IPS DF 6.9 (cell line): ENCODE measurements at regions not wholly inside any gene's neighbourhood (a gene's known extent, or its start where the extent isn't known, plus 50 kb on each side); places are given as distances from the start of the nearest gene placed in this dataset.

Experiments used
- DNase-seq: peaks from one replicate; pipeline ENCODE4 v3.0.0-alpha.2; 2013; ENCODE audit warnings: low read depth, low spot score
- H3K27ac ChIP-seq: one replicate; pipeline ENCODE4 v1.5.1; 2013; ENCODE audit warnings: low read length, control low read depth
- H3K27me3 ChIP-seq: 2 replicates; pipeline ENCODE4 v1.6.1; 2013; ENCODE audit warnings: mild to moderate bottlenecking, low read length; ENCODE audit not compliant: control insufficient read depth, insufficient read depth
- H3K36me3 ChIP-seq: 2 replicates; pipeline ENCODE4 v1.6.1; 2013; ENCODE audit warnings: low read length; ENCODE audit not compliant: control insufficient read depth, insufficient read depth
- H3K4me1 ChIP-seq: 2 replicates; pipeline ENCODE4 v1.6.1; 2013; ENCODE audit warnings: low read length; ENCODE audit not compliant: control insufficient read depth, insufficient read depth
- H3K4me3 ChIP-seq: 2 replicates; pipeline ENCODE4 v1.5.1; 2013; ENCODE audit warnings: mild to moderate bottlenecking, low read length
- H3K9me3 ChIP-seq: 2 replicates; pipeline ENCODE4 v1.6.1; 2013; ENCODE audit warnings: low read length, inconsistent platforms; ENCODE audit not compliant: control insufficient read depth, insufficient read depth
- WGBS: extraction: QIAGEN DNeasy Blood & Tissue Kit; methylation state at CpG from one replicate; pipeline ENCODE4 v1.1.7; 2013; ENCODE audit warnings: mixed read lengths, missing lambda C conversion rate; ENCODE audit not compliant: insufficient read length, insufficient coverage; 5-methylcytosine and 5-hydroxymethylcytosine counted together

- no peak for DNase-seq
- no peaks in the 10 kb centered on the region for H3K27me3 ChIP-seq
- H3K36me3 ChIP-seq, result no peaks in the 10 kb centered on the region
- no peaks in the 10 kb centered on the region for H3K9me3 ChIP-seq
- no CpG with 5 or more reads among the region's 44 CpGs for WGBS
- H3K4me1 ChIP-seq, result peaks cover 10% of the 10 kb centered on the region
- H3K4me3 ChIP-seq, result peak overlapping the region; percentile 30; the same call in 1 of the 2 replicates
- no peak overlapping the region for H3K27ac ChIP-seq
Measured at GRCh38 chr7:378551-379455, 88.8 kb downstream of the FOXL3 start.

- Histone ChIP-seq H3K9me3 (no peaks in the 10 kb centered on the region), H3K27ac (no peak overlapping the region), H3K4me3 (peak overlapping the region; percentile 30; the same call in 1 of the 2 replicates), H3K4me1 (peaks cover 10% of the 10 kb centered on the region), H3K36me3 (no peaks in the 10 kb centered on the region), H3K27me3 (no peaks in the 10 kb centered on the region)
- WGBS, result no CpG with 5 or more reads among the region's 45 CpGs
- no peak for DNase-seq
Measured at GRCh38 chr7:379456-380138, 89.6 kb downstream of the FOXL3 start.

- no peaks in the 10 kb centered on the region for H3K27me3 ChIP-seq
- no peak for DNase-seq
- H3K4me1 ChIP-seq, result peaks cover 10% of the 10 kb centered on the region
- no CpG with 5 or more reads among the region's 15 CpGs for WGBS
- no peaks in the 10 kb centered on the region for H3K36me3 ChIP-seq
- H3K4me3 ChIP-seq, result peak overlapping the region; percentile 30; the same call in 1 of the 2 replicates
- H3K9me3 ChIP-seq, result no peaks in the 10 kb centered on the region
- H3K27ac ChIP-seq, result no peak overlapping the region
Measured at GRCh38 chr7:380139-380485, 90.1 kb downstream of the FOXL3 start.

GRCh38 chr7:380711-381210 is 90.8 kb downstream of the FOXL3 start:
- Histone ChIP-seq H3K4me3 (no peak overlapping the region), H3K9me3 (no peaks in the 10 kb centered on the region), H3K36me3 (no peaks in the 10 kb centered on the region), H3K27ac (no peak overlapping the region), H3K27me3 (no peaks in the 10 kb centered on the region), H3K4me1 (peaks cover 10% of the 10 kb centered on the region)
- WGBS, result no CpG with 5 or more reads among the region's 8 CpGs
- no peak for DNase-seq

GRCh38 chr7:381211-382042 is 91.5 kb downstream of the FOXL3 start:
- Histone ChIP-seq H3K27ac (no peak overlapping the region), H3K4me3 (no peak overlapping the region), H3K27me3 (no peaks in the 10 kb centered on the region), H3K9me3 (no peaks in the 10 kb centered on the region), H3K4me1 (peaks cover 10% of the 10 kb centered on the region), H3K36me3 (no peaks in the 10 kb centered on the region)
- no CpG with 5 or more reads among the region's 23 CpGs for WGBS
- no peak for DNase-seq

- Histone ChIP-seq H3K9me3 (no peaks in the 10 kb centered on the region), H3K4me3 (no peak overlapping the region), H3K27ac (no peak overlapping the region), H3K4me1 (peaks cover 9% of the 10 kb centered on the region), H3K27me3 (no peaks in the 10 kb centered on the region), H3K36me3 (no peaks in the 10 kb centered on the region)
- no peak for DNase-seq
- WGBS, result no CpG with 5 or more reads among the region's 5 CpGs
Measured at GRCh38 chr7:382043-382400, 92.1 kb downstream of the FOXL3 start.

- Histone ChIP-seq H3K27me3 (no peaks in the 10 kb centered on the region), H3K36me3 (no peaks in the 10 kb centered on the region; the same call in 1 of the 2 replicates), H3K27ac (no peak overlapping the region), H3K9me3 (no peaks in the 10 kb centered on the region), H3K4me3 (no peak overlapping the region), H3K4me1 (0 out of 2 replicates have a peak, but pooled peaks cover under 1% of the 10 kb centered on the region)
- no peak for DNase-seq
- no CpG with 5 or more reads among the region's 11 CpGs for WGBS
Measured at GRCh38 chr7:386385-386784, 96.4 kb downstream of the FOXL3 start.

- no peaks in the 10 kb centered on the region for H3K27me3 ChIP-seq
- WGBS, result no CpG with 5 or more reads among the region's 35 CpGs
- no peak overlapping the region for H3K27ac ChIP-seq
- H3K36me3 ChIP-seq, result no peaks in the 10 kb centered on the region; the same call in 1 of the 2 replicates
- DNase-seq, result no peak
- no peaks in the 10 kb centered on the region for H3K9me3 ChIP-seq
- 0 out of 2 replicates have a peak, but pooled peaks cover 1% of the 10 kb centered on the region for H3K4me1 ChIP-seq
- H3K4me3 ChIP-seq, result no peak overlapping the region
Measured at GRCh38 chr7:387132-388022, 97.4 kb downstream of the FOXL3 start.

- H3K4me1 ChIP-seq, result 0 out of 2 replicates have a peak, but pooled peaks cover 1% of the 10 kb centered on the region
- H3K27ac ChIP-seq, result no peak overlapping the region
- H3K27me3 ChIP-seq, result no peaks in the 10 kb centered on the region
- DNase-seq, result no peak
- no CpG with 5 or more reads among the region's 40 CpGs for WGBS
- no peaks in the 10 kb centered on the region; the same call in 1 of the 2 replicates for H3K36me3 ChIP-seq
- H3K9me3 ChIP-seq, result no peaks in the 10 kb centered on the region
- no peak overlapping the region for H3K4me3 ChIP-seq
Measured at GRCh38 chr7:388023-388960, 98.3 kb downstream of the FOXL3 start.
